ENCODE measurements at regions not wholly inside any gene's neighbourhood (a gene's known extent, or its start where the extent isn't known, plus 50 kb on each side); places are given as distances from the start of the nearest gene placed in this dataset.

- ATAC-seq (ENCODE audit: low FRiP score): no peak
- H3K4me3 ChIP-seq (ENCODE audit: low read length in 2 of 2): no peak overlapping the region
- H3K36me3 ChIP-seq (ENCODE audit: control insufficient read depth in 1 of 2, insufficient read depth in 2 of 2, low read length in 1 of 2): no peaks in the 10 kb centered on the region
- peaks cover 2% of the 10 kb centered on the region for H3K9me3 ChIP-seq (ENCODE audit: control insufficient read depth, low read length)
- no peak overlapping the region for H3K27ac ChIP-seq (ENCODE audit: low read depth in 1 of 2, low read length in 2 of 2)
- DNase-seq: no peak
- no peaks in the 10 kb centered on the region for H3K4me1 ChIP-seq (ENCODE audit: control insufficient read depth in 1 of 2, insufficient read depth in 2 of 2, low read length in 2 of 2)
- WGBS, 2 donors: 43 to 73% methylated on average over 1 of the region's 1 CpG
- intact Hi-C loops (cut with DNase I): no loop called here
- no peaks in the 10 kb centered on the region for H3K27me3 ChIP-seq (ENCODE audit: control insufficient read depth in 1 of 2, insufficient read depth in 2 of 2, low read length in 1 of 2)
Measured at GRCh38 chr13:50213526-50213925, 198.3 kb downstream of the KCNRG start.

GRCh38 chr13:50214514-50214913 is 199.3 kb downstream of the KCNRG start:
- Histone ChIP-seq H3K27ac (ENCODE audit: low read depth in 1 of 2, low read length in 2 of 2) (no peak overlapping the region), H3K36me3 (ENCODE audit: control insufficient read depth in 1 of 2, insufficient read depth in 2 of 2, low read length in 1 of 2) (no peaks in the 10 kb centered on the region), H3K9me3 (ENCODE audit: control insufficient read depth, low read length) (peaks cover 2% of the 10 kb centered on the region), H3K4me3 (ENCODE audit: low read length in 2 of 2) (no peak overlapping the region), H3K27me3 (ENCODE audit: control insufficient read depth in 1 of 2, insufficient read depth in 2 of 2, low read length in 1 of 2) (no peaks in the 10 kb centered on the region), H3K4me1 (ENCODE audit: control insufficient read depth in 1 of 2, insufficient read depth in 2 of 2, low read length in 2 of 2) (no peaks in the 10 kb centered on the region)
- intact Hi-C loops (cut with DNase I): no loop called here
- ATAC-seq (ENCODE audit: low FRiP score) (no peak), DNase-seq (no peak)

- no peaks in the 10 kb centered on the region for H3K36me3 ChIP-seq (ENCODE audit: control insufficient read depth in 1 of 2, insufficient read depth in 2 of 2, low read length in 1 of 2)
- ATAC-seq (ENCODE audit: low FRiP score): no peak
- peaks cover 2% of the 10 kb centered on the region for H3K9me3 ChIP-seq (ENCODE audit: control insufficient read depth, low read length)
- intact Hi-C loops (cut with DNase I): no loop called here
- no peaks in the 10 kb centered on the region for H3K27me3 ChIP-seq (ENCODE audit: control insufficient read depth in 1 of 2, insufficient read depth in 2 of 2, low read length in 1 of 2)
- H3K4me3 ChIP-seq (ENCODE audit: low read length in 2 of 2): no peak overlapping the region
- H3K27ac ChIP-seq (ENCODE audit: low read depth in 1 of 2, low read length in 2 of 2): no peak overlapping the region
- DNase-seq: no peak
- no peaks in the 10 kb centered on the region for H3K4me1 ChIP-seq (ENCODE audit: control insufficient read depth in 1 of 2, insufficient read depth in 2 of 2, low read length in 2 of 2)
Measured at GRCh38 chr13:50215399-50215798, 200.2 kb downstream of the KCNRG start.

GRCh38 chr13:50219743-50220142 is 204.5 kb downstream of the KCNRG start:
- ATAC-seq (ENCODE audit: low FRiP score) (no peak), DNase-seq (no peak)
- H3K27me3 ChIP-seq (ENCODE audit: control insufficient read depth in 1 of 2, insufficient read depth in 2 of 2, low read length in 1 of 2): no peaks in the 10 kb centered on the region
- no peak overlapping the region for H3K4me3 ChIP-seq (ENCODE audit: low read length in 2 of 2)
- no peaks in the 10 kb centered on the region for H3K4me1 ChIP-seq (ENCODE audit: control insufficient read depth in 1 of 2, insufficient read depth in 2 of 2, low read length in 2 of 2)
- intact Hi-C loops (cut with DNase I): no loop called here
- H3K27ac ChIP-seq (ENCODE audit: low read depth in 1 of 2, low read length in 2 of 2): no peak overlapping the region
- H3K36me3 ChIP-seq (ENCODE audit: control insufficient read depth in 1 of 2, insufficient read depth in 2 of 2, low read length in 1 of 2): no peaks in the 10 kb centered on the region
- no peaks in the 10 kb centered on the region for H3K9me3 ChIP-seq (ENCODE audit: control insufficient read depth, low read length)
- WGBS, 2 donors: 93 to 97% methylated on average over 3 of the region's 3 CpGs

GRCh38 chr13:50220938-50221337 is 205.7 kb downstream of the KCNRG start:
- Histone ChIP-seq H3K36me3 (ENCODE audit: control insufficient read depth in 1 of 2, insufficient read depth in 2 of 2, low read length in 1 of 2) (no peaks in the 10 kb centered on the region), H3K27ac (ENCODE audit: low read depth in 1 of 2, low read length in 2 of 2) (no peak overlapping the region), H3K9me3 (ENCODE audit: control insufficient read depth, low read length) (no peaks in the 10 kb centered on the region), H3K4me3 (ENCODE audit: low read length in 2 of 2) (no peak overlapping the region), H3K4me1 (ENCODE audit: control insufficient read depth in 1 of 2, insufficient read depth in 2 of 2, low read length in 2 of 2) (no peaks in the 10 kb centered on the region), H3K27me3 (ENCODE audit: control insufficient read depth in 1 of 2, insufficient read depth in 2 of 2, low read length in 1 of 2) (no peaks in the 10 kb centered on the region)
- WGBS, 2 donors: 24 to 27% methylated on average over 4 of the region's 4 CpGs
- DNase-seq (no peak), ATAC-seq (ENCODE audit: low FRiP score) (no peak)
- intact Hi-C loops (cut with DNase I): no loop called here

GRCh38 chr13:50222569-50223332 is 207.5 kb downstream of the KCNRG start:
- Histone ChIP-seq H3K27ac (ENCODE audit: low read depth in 1 of 2, low read length in 2 of 2) (no peak overlapping the region), H3K4me1 (ENCODE audit: control insufficient read depth in 1 of 2, insufficient read depth in 2 of 2, low read length in 2 of 2) (no peaks in the 10 kb centered on the region), H3K36me3 (ENCODE audit: control insufficient read depth in 1 of 2, insufficient read depth in 2 of 2, low read length in 1 of 2) (no peaks in the 10 kb centered on the region), H3K4me3 (ENCODE audit: low read length in 2 of 2) (no peak overlapping the region), H3K9me3 (ENCODE audit: control insufficient read depth, low read length) (no peaks in the 10 kb centered on the region), H3K27me3 (ENCODE audit: control insufficient read depth in 1 of 2, insufficient read depth in 2 of 2, low read length in 1 of 2) (no peaks in the 10 kb centered on the region)
- DNase-seq: peak; percentile 74 to 84
- WGBS, 2 donors: 5 to 8% methylated on average over 13 of the region's 13 CpGs
- peak; percentile 79 for ATAC-seq (ENCODE audit: low FRiP score)
- intact Hi-C loops (cut with DNase I): no loop called here

- DNase-seq (no peak), ATAC-seq (ENCODE audit: low FRiP score) (no peak)
- intact Hi-C loops (cut with DNase I): no loop called here
- WGBS, 2 donors: 90 to 91% methylated on average over 4 of the region's 4 CpGs
- Histone ChIP-seq H3K4me1 (ENCODE audit: control insufficient read depth in 1 of 2, insufficient read depth in 2 of 2, low read length in 2 of 2) (no peaks in the 10 kb centered on the region), H3K27me3 (ENCODE audit: control insufficient read depth in 1 of 2, insufficient read depth in 2 of 2, low read length in 1 of 2) (no peaks in the 10 kb centered on the region), H3K27ac (ENCODE audit: low read depth in 1 of 2, low read length in 2 of 2) (no peak overlapping the region), H3K36me3 (ENCODE audit: control insufficient read depth in 1 of 2, insufficient read depth in 2 of 2, low read length in 1 of 2) (no peaks in the 10 kb centered on the region), H3K9me3 (ENCODE audit: control insufficient read depth, low read length) (no peaks in the 10 kb centered on the region), H3K4me3 (ENCODE audit: low read length in 2 of 2) (no peak overlapping the region)
Measured at GRCh38 chr13:50224534-50224933, 209.3 kb downstream of the KCNRG start.

GRCh38 chr13:50225193-50226155 is 210.2 kb downstream of the KCNRG start:
- 93% methylated on average over 3 of the region's 3 CpGs for WGBS, 2 donors
- Histone ChIP-seq H3K27ac (ENCODE audit: low read depth in 1 of 2, low read length in 2 of 2) (no peak overlapping the region), H3K4me1 (ENCODE audit: control insufficient read depth in 1 of 2, insufficient read depth in 2 of 2, low read length in 2 of 2) (no peaks in the 10 kb centered on the region), H3K9me3 (ENCODE audit: control insufficient read depth, low read length) (no peaks in the 10 kb centered on the region), H3K4me3 (ENCODE audit: low read length in 2 of 2) (no peak overlapping the region), H3K36me3 (ENCODE audit: control insufficient read depth in 1 of 2, insufficient read depth in 2 of 2, low read length in 1 of 2) (no peaks in the 10 kb centered on the region), H3K27me3 (ENCODE audit: control insufficient read depth in 1 of 2, insufficient read depth in 2 of 2, low read length in 1 of 2) (no peaks in the 10 kb centered on the region)
- ATAC-seq (ENCODE audit: low FRiP score) (no peak), DNase-seq (no peak)
- intact Hi-C loops (cut with DNase I): no loop called here
